PFSK-1 (cell line): ENCODE measurements at regions not wholly inside any gene's neighbourhood (a gene's known extent, or its start where the extent isn't known, plus 50 kb on each side); places are given as distances from the start of the nearest gene placed in this dataset.

ENCODE experiments used
- FOXP2 ChIP-seq: optimal IDR thresholded peaks from 2 replicates; pipeline ENCODE3; 2011; ENCODE audit warnings: borderline replicate concordance, control low read depth, inconsistent platforms; ENCODE audit not compliant: insufficient read depth; ENCODE audit errors: extremely low read length, extremely low read depth
- POLR2AphosphoS5 ChIP-seq: IDR thresholded peaks from 2 replicates; pipeline ENCODE4 v1.6.1; 2012; ENCODE audit warnings: low read depth, mild to moderate bottlenecking, control low read depth, low read length, moderate library complexity
- SIN3A ChIP-seq: IDR thresholded peaks from 2 replicates; pipeline ENCODE4 v1.6.1; 2012; ENCODE audit warnings: mild to moderate bottlenecking, low read length, moderate library complexity, borderline replicate concordance; ENCODE audit not compliant: insufficient read depth
- TAF1 ChIP-seq: IDR thresholded peaks from 2 replicates; pipeline ENCODE4 v1.6.1; 2012; ENCODE audit warnings: low read length, control low read depth, borderline replicate concordance; ENCODE audit not compliant: insufficient read depth
- TF ChIP-seq, protein P1 (sequence below), 2 experiments: IDR thresholded peaks; 2 replicates each; pipeline versions ENCODE4 v1.6.1 to v1.8.0; 2011 to 2012; ENCODE audit warnings: low read depth in 2 of 2, low read length in 2 of 2, control low read depth in 1 of 2, inconsistent platforms in 1 of 2, mild to moderate bottlenecking in 1 of 2, moderate library complexity in 1 of 2; ENCODE audit not compliant: insufficient read depth in 1 of 2

DNA sequence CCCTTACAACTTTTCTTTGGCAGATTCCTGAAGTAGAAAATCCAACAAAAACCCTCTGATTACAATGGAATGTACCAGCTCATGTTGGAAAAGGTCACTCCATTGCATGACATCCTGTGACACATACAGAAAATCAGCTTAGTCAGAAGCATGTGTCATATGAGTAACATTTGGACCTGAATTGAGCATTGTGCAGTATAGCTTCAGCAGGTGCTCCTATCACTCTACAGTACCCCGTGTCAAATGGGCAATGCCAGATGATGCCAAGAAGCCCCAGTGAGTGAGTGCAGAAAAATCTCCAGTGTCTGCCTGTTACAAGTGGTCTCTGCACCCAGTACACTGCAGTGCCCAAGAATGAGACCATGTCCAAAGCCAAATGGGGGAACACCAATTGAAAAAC lies 129.7 kb upstream of the RUNX1 start:
- no peak for TF ChIP-seq TAF1
- TF ChIP-seq, protein P1, sequence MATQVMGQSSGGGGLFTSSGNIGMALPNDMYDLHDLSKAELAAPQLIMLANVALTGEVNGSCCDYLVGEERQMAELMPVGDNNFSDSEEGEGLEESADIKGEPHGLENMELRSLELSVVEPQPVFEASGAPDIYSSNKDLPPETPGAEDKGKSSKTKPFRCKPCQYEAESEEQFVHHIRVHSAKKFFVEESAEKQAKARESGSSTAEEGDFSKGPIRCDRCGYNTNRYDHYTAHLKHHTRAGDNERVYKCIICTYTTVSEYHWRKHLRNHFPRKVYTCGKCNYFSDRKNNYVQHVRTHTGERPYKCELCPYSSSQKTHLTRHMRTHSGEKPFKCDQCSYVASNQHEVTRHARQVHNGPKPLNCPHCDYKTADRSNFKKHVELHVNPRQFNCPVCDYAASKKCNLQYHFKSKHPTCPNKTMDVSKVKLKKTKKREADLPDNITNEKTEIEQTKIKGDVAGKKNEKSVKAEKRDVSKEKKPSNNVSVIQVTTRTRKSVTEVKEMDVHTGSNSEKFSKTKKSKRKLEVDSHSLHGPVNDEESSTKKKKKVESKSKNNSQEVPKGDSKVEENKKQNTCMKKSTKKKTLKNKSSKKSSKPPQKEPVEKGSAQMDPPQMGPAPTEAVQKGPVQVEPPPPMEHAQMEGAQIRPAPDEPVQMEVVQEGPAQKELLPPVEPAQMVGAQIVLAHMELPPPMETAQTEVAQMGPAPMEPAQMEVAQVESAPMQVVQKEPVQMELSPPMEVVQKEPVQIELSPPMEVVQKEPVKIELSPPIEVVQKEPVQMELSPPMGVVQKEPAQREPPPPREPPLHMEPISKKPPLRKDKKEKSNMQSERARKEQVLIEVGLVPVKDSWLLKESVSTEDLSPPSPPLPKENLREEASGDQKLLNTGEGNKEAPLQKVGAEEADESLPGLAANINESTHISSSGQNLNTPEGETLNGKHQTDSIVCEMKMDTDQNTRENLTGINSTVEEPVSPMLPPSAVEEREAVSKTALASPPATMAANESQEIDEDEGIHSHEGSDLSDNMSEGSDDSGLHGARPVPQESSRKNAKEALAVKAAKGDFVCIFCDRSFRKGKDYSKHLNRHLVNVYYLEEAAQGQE (IDR thresholded peaks at IDR 0.05; ENCODE audit: insufficient read depth in 1 of 2, low read depth in 2 of 2, low read length in 2 of 2), result no peak

GRCh38 chr21:35178098-35178497 lies 129.0 kb upstream of the RUNX1 start:
- TF ChIP-seq FOXP2 (no peak), SIN3A (no peak), TAF1 (no peak)
- TF ChIP-seq, protein P1 (IDR thresholded peaks at IDR 0.05; ENCODE audit: insufficient read depth in 1 of 2, low read depth in 2 of 2, low read length in 2 of 2), result no peak

DNA sequence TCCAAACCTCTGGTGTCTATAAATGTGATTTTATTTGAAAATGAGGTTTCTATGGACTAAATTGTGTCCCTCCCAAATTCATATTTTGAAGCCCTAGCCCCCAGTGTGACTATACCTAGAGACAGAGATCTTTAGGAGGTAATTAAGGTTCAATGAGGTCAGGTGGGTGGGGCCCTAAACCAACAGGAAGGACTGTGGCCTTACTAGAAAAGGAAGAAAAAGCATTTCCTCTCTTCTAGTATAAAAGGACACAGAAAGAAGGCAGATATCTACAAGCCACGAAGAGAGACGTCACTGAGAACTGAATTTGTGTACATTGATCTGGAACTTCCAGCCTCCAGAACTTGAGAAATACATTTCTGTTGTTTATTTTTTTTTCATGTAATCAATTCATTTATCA lies 123.1 kb upstream of the RUNX1 start:
- TF ChIP-seq, protein P1 (IDR thresholded peaks at IDR 0.05; ENCODE audit: insufficient read depth in 1 of 2, low read depth in 2 of 2, low read length in 2 of 2), result no peak
- no peak for TF ChIP-seq POLR2AphosphoS5
- TF ChIP-seq TAF1, result no peak
- no peak for TF ChIP-seq FOXP2
- no peak for TF ChIP-seq SIN3A

GRCh38 chr21:35171385-35171784 lies 122.3 kb upstream of the RUNX1 start:
- no peak for TF ChIP-seq TAF1
- TF ChIP-seq POLR2AphosphoS5, result no peak
- no peak for TF ChIP-seq SIN3A
- TF ChIP-seq FOXP2, result no peak
- TF ChIP-seq, protein P1 (IDR thresholded peaks at IDR 0.05; ENCODE audit: insufficient read depth in 1 of 2, low read depth in 2 of 2, low read length in 2 of 2), result no peak

DNA sequence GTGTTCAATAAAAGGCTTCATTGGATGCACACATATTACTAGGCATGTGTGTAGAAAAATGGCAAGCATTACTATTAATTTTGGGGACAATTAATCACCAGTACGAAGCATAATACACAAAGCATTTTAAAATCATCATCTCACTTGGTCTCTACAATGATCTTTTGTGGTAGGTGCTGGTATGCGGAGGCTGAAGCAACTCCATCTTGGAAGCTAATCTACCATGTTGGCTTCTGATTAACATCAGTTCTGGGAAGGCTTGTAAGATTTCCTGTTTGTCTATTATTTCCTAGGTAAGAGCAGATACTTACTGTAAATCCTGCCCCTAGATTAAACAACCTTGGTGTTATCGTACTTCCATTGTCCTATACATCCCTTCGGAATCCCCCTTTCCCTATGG lies 121.7 kb upstream of the RUNX1 start:
- TF ChIP-seq, protein P1 (IDR thresholded peaks at IDR 0.05; ENCODE audit: insufficient read depth in 1 of 2, low read depth in 2 of 2, low read length in 2 of 2), result no peak
- TF ChIP-seq FOXP2 (no peak), TAF1 (no peak), SIN3A (no peak), POLR2AphosphoS5 (no peak)
